ENCODE measurements at regions not wholly inside any gene's neighbourhood (a gene's known extent, or its start where the extent isn't known, plus 50 kb on each side); places are given as distances from the start of the nearest gene placed in this dataset.

DNA sequence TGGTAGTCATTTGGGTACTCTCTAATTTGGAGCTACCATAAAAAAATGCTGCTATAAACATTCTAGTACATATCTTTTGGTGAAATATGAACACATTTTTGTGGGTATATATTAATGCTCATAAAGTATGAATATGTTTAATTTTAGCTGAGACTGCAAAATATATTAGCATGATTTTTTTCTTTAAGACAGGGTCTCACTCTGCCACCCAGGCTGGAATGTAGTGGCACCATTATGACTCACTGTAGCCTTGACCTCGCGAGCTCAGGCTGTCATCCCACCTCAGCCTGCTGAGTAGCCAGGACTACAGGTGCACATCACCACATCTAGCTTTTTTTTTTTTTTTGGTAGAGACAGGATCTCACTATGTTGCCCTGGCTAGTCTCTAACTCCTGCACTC lies 371.7 kb downstream of the SOX9 start:
- TF ChIP-seq CREM (CRISPR knock-in tag; IDR thresholded peaks at IDR 0.05) (no peak), NR2C2 (CRISPR knock-in tag; IDR thresholded peaks at IDR 0.05) (no peak), ESRRA (CRISPR knock-in tag; IDR thresholded peaks at IDR 0.05; ENCODE audit: borderline replicate concordance) (no peak), ATF1 (CRISPR knock-in tag; IDR thresholded peaks at IDR 0.05) (no peak), KAT7 (CRISPR knock-in tag; IDR thresholded peaks at IDR 0.05; ENCODE audit: borderline replicate concordance) (no peak), SP1 (CRISPR knock-in tag; conservative IDR thresholded peaks at IDR 0.05) (no peak), IRF2 (CRISPR knock-in tag; IDR thresholded peaks at IDR 0.05; ENCODE audit: borderline replicate concordance, low read depth) (no peak), ZNF121 (CRISPR knock-in tag; IDR thresholded peaks at IDR 0.05) (no peak)
- TF ChIP-seq, protein P1, sequence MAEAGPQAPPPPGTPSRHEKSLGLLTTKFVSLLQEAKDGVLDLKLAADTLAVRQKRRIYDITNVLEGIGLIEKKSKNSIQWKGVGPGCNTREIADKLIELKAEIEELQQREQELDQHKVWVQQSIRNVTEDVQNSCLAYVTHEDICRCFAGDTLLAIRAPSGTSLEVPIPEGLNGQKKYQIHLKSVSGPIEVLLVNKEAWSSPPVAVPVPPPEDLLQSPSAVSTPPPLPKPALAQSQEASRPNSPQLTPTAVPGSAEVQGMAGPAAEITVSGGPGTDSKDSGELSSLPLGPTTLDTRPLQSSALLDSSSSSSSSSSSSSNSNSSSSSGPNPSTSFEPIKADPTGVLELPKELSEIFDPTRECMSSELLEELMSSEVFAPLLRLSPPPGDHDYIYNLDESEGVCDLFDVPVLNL (CRISPR knock-in tag; IDR thresholded peaks at IDR 0.05; ENCODE audit: borderline replicate concordance, low read depth), result no peak
- TF ChIP-seq, protein P2, sequence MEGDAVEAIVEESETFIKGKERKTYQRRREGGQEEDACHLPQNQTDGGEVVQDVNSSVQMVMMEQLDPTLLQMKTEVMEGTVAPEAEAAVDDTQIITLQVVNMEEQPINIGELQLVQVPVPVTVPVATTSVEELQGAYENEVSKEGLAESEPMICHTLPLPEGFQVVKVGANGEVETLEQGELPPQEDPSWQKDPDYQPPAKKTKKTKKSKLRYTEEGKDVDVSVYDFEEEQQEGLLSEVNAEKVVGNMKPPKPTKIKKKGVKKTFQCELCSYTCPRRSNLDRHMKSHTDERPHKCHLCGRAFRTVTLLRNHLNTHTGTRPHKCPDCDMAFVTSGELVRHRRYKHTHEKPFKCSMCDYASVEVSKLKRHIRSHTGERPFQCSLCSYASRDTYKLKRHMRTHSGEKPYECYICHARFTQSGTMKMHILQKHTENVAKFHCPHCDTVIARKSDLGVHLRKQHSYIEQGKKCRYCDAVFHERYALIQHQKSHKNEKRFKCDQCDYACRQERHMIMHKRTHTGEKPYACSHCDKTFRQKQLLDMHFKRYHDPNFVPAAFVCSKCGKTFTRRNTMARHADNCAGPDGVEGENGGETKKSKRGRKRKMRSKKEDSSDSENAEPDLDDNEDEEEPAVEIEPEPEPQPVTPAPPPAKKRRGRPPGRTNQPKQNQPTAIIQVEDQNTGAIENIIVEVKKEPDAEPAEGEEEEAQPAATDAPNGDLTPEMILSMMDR (IDR thresholded peaks at IDR 0.05), result no peak
- TF ChIP-seq, protein P3, sequence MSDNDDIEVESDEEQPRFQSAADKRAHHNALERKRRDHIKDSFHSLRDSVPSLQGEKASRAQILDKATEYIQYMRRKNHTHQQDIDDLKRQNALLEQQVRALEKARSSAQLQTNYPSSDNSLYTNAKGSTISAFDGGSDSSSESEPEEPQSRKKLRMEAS (CRISPR knock-in tag; IDR thresholded peaks at IDR 0.05), result no peak
- TF ChIP-seq, protein P4, sequence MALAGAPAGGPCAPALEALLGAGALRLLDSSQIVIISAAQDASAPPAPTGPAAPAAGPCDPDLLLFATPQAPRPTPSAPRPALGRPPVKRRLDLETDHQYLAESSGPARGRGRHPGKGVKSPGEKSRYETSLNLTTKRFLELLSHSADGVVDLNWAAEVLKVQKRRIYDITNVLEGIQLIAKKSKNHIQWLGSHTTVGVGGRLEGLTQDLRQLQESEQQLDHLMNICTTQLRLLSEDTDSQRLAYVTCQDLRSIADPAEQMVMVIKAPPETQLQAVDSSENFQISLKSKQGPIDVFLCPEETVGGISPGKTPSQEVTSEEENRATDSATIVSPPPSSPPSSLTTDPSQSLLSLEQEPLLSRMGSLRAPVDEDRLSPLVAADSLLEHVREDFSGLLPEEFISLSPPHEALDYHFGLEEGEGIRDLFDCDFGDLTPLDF (CRISPR knock-in tag; IDR thresholded peaks at IDR 0.05), result no peak
- TF ChIP-seq, protein P5, sequence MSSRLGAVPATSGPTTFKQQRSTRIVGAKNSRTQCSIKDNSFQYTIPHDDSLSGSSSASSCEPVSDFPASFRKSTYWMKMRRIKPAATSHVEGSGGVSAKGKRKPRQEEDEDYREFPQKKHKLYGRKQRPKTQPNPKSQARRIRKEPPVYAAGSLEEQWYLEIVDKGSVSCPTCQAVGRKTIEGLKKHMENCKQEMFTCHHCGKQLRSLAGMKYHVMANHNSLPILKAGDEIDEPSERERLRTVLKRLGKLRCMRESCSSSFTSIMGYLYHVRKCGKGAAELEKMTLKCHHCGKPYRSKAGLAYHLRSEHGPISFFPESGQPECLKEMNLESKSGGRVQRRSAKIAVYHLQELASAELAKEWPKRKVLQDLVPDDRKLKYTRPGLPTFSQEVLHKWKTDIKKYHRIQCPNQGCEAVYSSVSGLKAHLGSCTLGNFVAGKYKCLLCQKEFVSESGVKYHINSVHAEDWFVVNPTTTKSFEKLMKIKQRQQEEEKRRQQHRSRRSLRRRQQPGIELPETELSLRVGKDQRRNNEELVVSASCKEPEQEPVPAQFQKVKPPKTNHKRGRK (CRISPR knock-in tag; IDR thresholded peaks at IDR 0.05; ENCODE audit: borderline replicate concordance), result no peak

Data from WTC11 (cell line).